T-helper 17 cell (primary cell): ENCODE measurements at regions not wholly inside any gene's neighbourhood (a gene's known extent, or its start where the extent isn't known, plus 50 kb on each side); places are given as distances from the start of the nearest gene placed in this dataset.
A peak's percentile ranks its signal among the peaks of the same experiment; 100 is the strongest.
"Not testable (repeated sequence)": the region's sequence is repeated elsewhere in the genome, so short reads cannot be mapped to it uniquely, and the experiment has no call there.

Experiments used
- ATAC-seq: fragments of 150-1000 bp; cut with Tn5 transposase; 2 replicates; pipeline ENCODE4 v1.10.0; 2021; ENCODE audit warnings: mild to moderate bottlenecking, moderate library complexity
- DNase-seq, 3 donors: peaks; one replicate each; pipeline versions ENCODE4 v3.0.0 to v3.0.0-alpha.2; 2020 to 2021
- H3K9me3 ChIP-seq: one replicate; pipeline ENCODE4 v1.7.0; 2013; ENCODE audit warnings: low read length, mild to moderate bottlenecking; ENCODE audit not compliant: control insufficient read depth, poor library complexity, severe bottlenecking
- H3K27ac Mint-ChIP-seq: one replicate; pipeline ENCODE4 v1.8.0; 2022; ENCODE audit warnings: mild to moderate bottlenecking, moderate library complexity, mixed read lengths
- H3K27me3 Mint-ChIP-seq: one replicate; pipeline ENCODE4 v1.8.0; 2022; ENCODE audit warnings: mixed read lengths
- H3K36me3 Mint-ChIP-seq: one replicate; pipeline ENCODE4 v1.8.0; 2022; ENCODE audit warnings: low read depth, mixed read lengths
- H3K4me1 Mint-ChIP-seq: one replicate; pipeline ENCODE4 v1.8.0; 2022; ENCODE audit warnings: mild to moderate bottlenecking, mixed read lengths
- H3K4me3 Mint-ChIP-seq: one replicate; pipeline ENCODE4 v1.8.0; 2022; ENCODE audit warnings: mild to moderate bottlenecking, moderate library complexity, mixed read lengths

- H3K27me3 Mint-ChIP-seq = peaks cover 12% of the 10 kb centered on the region
- not testable (repeated sequence) for DNase-seq, H3K27ac Mint-ChIP-seq, ATAC-seq, H3K36me3 Mint-ChIP-seq, H3K4me3 Mint-ChIP-seq, H3K9me3 ChIP-seq, H3K4me1 Mint-ChIP-seq
Measured at GRCh38 chr12:54799966-54800365, 54.4 kb upstream of the MUCL1 start.

DNA sequence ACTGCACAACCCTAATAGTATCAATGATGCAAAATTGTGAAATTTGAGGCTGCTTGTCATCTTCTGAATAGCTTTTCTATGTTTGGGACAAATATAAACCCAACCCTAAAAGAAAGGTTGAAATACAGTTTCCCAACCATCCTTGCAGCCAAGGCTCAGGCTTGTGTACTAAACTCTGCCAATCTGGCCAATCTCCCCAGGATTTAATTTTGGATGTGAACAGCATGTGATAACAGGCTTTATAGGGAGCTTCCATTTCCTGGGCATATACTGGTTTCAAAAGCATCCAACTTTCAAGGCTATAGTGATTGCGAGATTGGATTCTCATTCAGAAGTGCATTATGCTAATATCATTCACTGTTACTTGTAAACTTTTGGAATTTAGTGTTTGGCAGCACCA is 55.7 kb upstream of the MUCL1 start:
- H3K36me3 Mint-ChIP-seq = no peaks in the 10 kb centered on the region
- H3K9me3 ChIP-seq = no peaks in the 10 kb centered on the region
- DNase-seq (no peak), ATAC-seq (no peak)
- no peaks in the 10 kb centered on the region for H3K4me1 Mint-ChIP-seq
- no peak overlapping the region for H3K4me3 Mint-ChIP-seq
- peaks cover 12% of the 10 kb centered on the region for H3K27me3 Mint-ChIP-seq
- no peak overlapping the region for H3K27ac Mint-ChIP-seq

GRCh38 chr12:54796991-54797390 is 57.3 kb upstream of the MUCL1 start:
- Mint-ChIP-seq H3K4me1 (no peaks in the 10 kb centered on the region), H3K27ac (no peak overlapping the region), H3K27me3 (peaks cover 12% of the 10 kb centered on the region), H3K36me3 (no peaks in the 10 kb centered on the region), H3K4me3 (no peak overlapping the region)
- DNase-seq = no peak
- H3K9me3 ChIP-seq = no peaks in the 10 kb centered on the region
- no peak for ATAC-seq

DNA sequence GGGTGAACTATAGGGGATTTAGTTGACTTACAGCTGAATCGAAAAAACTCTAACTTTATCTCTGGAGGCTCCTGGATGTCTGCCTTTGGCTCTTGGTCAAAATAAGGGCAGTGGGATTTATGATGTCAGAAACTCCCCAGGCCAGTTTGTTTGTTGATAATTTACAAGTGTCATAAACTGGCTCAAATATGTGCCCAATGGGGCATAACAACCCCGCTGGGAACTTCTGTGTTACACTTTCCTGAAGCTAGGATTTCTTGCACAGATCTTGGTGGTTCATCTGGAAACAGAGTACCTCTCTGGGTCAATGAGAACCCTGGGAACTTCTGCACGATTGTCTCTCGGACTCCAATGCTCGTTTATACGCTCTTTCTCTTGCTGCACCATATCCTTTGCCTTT is 58.7 kb upstream of the MUCL1 start:
- peaks cover 12% of the 10 kb centered on the region for H3K27me3 Mint-ChIP-seq
- H3K27ac Mint-ChIP-seq = no peak overlapping the region
- H3K4me1 Mint-ChIP-seq = no peaks in the 10 kb centered on the region
- no peak for ATAC-seq
- DNase-seq = no peak
- H3K4me3 Mint-ChIP-seq = no peak overlapping the region
- no peaks in the 10 kb centered on the region for H3K36me3 Mint-ChIP-seq
- H3K9me3 ChIP-seq = no peaks in the 10 kb centered on the region

DNA sequence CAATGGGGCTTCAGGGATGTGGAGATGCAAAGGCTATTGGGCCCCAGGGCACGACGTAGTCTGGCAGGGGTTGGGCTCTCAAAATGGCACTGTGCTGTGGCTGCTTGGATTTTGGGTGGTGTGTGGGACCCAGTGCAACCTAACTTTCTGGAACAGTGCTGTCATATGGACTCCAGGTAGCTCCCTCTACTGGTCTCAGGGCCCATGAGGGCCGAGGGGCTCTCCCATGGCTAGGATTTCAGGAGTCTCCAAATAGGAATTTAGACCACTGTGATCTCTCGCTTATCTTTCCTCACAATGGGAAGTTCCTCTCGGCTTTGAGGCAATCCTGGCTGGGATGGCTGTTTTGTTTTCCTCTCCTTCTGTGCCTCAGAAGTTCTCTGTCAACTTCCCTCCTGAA is 68.2 kb upstream of the MUCL1 start:
- Mint-ChIP-seq H3K27me3 (peaks cover 11% of the 10 kb centered on the region), H3K4me1 (no peaks in the 10 kb centered on the region), H3K36me3 (no peaks in the 10 kb centered on the region), H3K27ac (no peak overlapping the region), H3K4me3 (no peak overlapping the region)
- ATAC-seq (no peak), DNase-seq (no peak)
- H3K9me3 ChIP-seq = peaks cover 3% of the 10 kb centered on the region

- Mint-ChIP-seq H3K27me3 (peaks cover 11% of the 10 kb centered on the region), H3K36me3 (no peaks in the 10 kb centered on the region), H3K4me3 (no peak overlapping the region), H3K4me1 (no peaks in the 10 kb centered on the region), H3K27ac (no peak overlapping the region)
- peaks cover 3% of the 10 kb centered on the region for H3K9me3 ChIP-seq
- DNase-seq (no peak), ATAC-seq (no peak)
Measured at GRCh38 chr12:54784115-54784514, 70.2 kb upstream of the MUCL1 start.

- peaks cover 27% of the 10 kb centered on the region for H3K27me3 Mint-ChIP-seq
- not testable (repeated sequence) for H3K36me3 Mint-ChIP-seq, H3K9me3 ChIP-seq, H3K4me3 Mint-ChIP-seq, H3K4me1 Mint-ChIP-seq, DNase-seq, H3K27ac Mint-ChIP-seq, ATAC-seq
Measured at GRCh38 chr12:54777031-54777430, 77.3 kb upstream of the MUCL1 start.

GRCh38 chr12:54773593-54773992 is 80.7 kb upstream of the MUCL1 start:
- H3K27ac Mint-ChIP-seq = no peak overlapping the region
- no peak overlapping the region for H3K4me3 Mint-ChIP-seq
- ATAC-seq (no peak), DNase-seq (no peak)
- H3K36me3 Mint-ChIP-seq = peaks cover 11% of the 10 kb centered on the region
- no peaks in the 10 kb centered on the region for H3K9me3 ChIP-seq
- H3K4me1 Mint-ChIP-seq = no peaks in the 10 kb centered on the region
- peaks cover 27% of the 10 kb centered on the region for H3K27me3 Mint-ChIP-seq

DNA sequence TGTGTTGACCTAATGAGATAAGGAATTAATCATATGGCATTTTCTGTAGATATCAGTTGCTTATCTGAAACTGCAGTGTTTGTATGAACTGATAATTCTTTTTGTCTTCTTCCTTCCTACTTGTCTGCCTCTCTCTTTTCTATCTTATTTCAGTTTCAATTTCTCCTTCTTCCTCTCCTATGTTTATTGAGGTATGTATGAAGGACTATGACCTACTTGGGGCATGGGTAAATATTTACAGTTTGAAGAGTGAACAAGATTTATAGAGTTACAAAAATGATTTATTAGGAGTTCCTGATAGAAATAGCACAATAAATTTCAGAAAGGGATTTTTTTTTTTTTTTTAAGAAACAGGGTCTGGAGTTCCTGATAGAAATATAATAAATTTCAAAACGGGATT is 88.7 kb upstream of the MUCL1 start:
- ATAC-seq (no peak), DNase-seq (no peak)
- H3K27ac Mint-ChIP-seq = peak overlapping the region; percentile 70
- no peaks in the 10 kb centered on the region for H3K9me3 ChIP-seq
- no peaks in the 10 kb centered on the region for H3K27me3 Mint-ChIP-seq
- H3K4me1 Mint-ChIP-seq = peaks cover 7% of the 10 kb centered on the region
- no peaks in the 10 kb centered on the region for H3K36me3 Mint-ChIP-seq
- H3K4me3 Mint-ChIP-seq = peak overlapping the region; percentile 52

DNA sequence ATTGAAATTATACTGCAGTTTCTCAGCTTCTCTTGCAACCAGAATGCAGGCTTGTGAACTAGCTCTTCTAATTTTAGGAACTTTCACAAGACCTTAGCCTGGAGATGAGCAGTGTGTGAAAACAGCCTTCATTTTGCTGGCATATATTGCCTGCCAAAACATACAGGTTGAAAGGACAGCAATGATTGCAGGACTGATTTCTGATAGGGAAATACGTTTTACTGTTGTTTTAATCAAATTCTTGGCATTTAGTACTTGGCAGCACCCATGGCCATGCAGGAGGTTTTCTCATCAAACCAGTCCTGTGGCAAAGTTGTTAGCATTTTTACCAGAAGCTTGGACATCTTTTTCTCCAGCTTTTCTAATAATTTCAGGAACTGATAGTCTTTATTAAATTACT is 91.9 kb upstream of the MUCL1 start:
- no peaks in the 10 kb centered on the region for H3K36me3 Mint-ChIP-seq
- no peak overlapping the region for H3K4me3 Mint-ChIP-seq
- ATAC-seq = no peak

DNA sequence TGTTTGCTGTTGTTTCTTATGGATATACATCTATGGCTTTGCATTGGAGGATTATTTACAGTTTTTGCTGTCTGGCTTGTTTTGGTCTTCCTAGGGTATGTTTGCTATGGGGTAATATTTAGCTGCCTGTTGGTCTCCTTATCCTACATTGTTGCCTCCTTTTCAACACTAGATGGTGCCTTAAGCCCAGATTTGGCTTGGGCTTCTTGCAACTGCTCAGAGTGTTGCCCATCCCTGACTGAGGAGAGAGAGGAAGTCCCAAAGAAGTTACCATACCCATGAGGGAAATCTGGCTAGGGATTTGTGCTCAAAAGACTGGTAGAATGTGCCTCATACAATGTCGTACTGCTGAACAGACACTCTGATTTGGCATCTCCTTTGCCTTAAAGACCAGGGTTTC is 94.6 kb upstream of the MUCL1 start:
- no peak overlapping the region for H3K27ac Mint-ChIP-seq
- ATAC-seq = no peak
- H3K4me3 Mint-ChIP-seq = no peak overlapping the region
- H3K9me3 ChIP-seq = no peaks in the 10 kb centered on the region
- no peaks in the 10 kb centered on the region for H3K27me3 Mint-ChIP-seq
- H3K36me3 Mint-ChIP-seq = no peaks in the 10 kb centered on the region
- DNase-seq = no peak
- H3K4me1 Mint-ChIP-seq = no peaks in the 10 kb centered on the region

More for the DNA sequence above, 91.9 kb upstream of the MUCL1 start:
- H3K9me3 ChIP-seq = no peaks in the 10 kb centered on the region
- H3K27ac Mint-ChIP-seq = no peak overlapping the region
- peaks cover 7% of the 10 kb centered on the region for H3K4me1 Mint-ChIP-seq
- no peak for DNase-seq
- H3K27me3 Mint-ChIP-seq = no peaks in the 10 kb centered on the region

DNA sequence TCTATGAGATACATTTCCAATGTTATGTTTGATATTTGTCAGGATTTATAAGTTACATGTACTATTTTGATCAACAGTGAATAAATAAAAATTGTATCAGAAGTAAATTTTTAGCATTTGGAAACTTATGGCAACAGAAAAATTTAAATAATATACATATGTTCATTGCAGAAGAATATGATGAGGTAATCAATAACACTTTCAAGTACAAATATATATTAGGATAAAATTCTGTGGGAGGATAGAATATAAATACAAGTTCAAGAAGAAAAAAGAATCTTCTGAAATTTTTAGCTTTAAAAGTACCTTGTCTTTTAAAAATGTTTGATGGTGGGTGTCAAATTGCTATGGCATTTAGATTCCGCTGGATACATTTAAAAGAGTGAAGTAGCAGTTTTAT is 102.8 kb upstream of the MUCL1 start:
- no peak for DNase-seq
- Mint-ChIP-seq H3K27ac (no peak overlapping the region), H3K4me3 (no peak overlapping the region), H3K36me3 (peaks cover 3% of the 10 kb centered on the region), H3K27me3 (no peaks in the 10 kb centered on the region), H3K4me1 (peaks cover 20% of the 10 kb centered on the region)
- H3K9me3 ChIP-seq = no peaks in the 10 kb centered on the region
- no peak for ATAC-seq

- ATAC-seq (peak; percentile 81), DNase-seq (peak in 1 of 3 donors; percentile 31)
- Mint-ChIP-seq H3K36me3 (peaks cover 7% of the 10 kb centered on the region), H3K27me3 (no peaks in the 10 kb centered on the region), H3K27ac (no peak overlapping the region), H3K4me1 (peaks cover 25% of the 10 kb centered on the region), H3K4me3 (peak overlapping the region; percentile 56)
- no peaks in the 10 kb centered on the region for H3K9me3 ChIP-seq
Measured at GRCh38 chr12:54749191-54749818, 101.1 kb upstream of the DCD start.

- Mint-ChIP-seq H3K27me3 (no peaks in the 10 kb centered on the region), H3K4me1 (peaks cover 35% of the 10 kb centered on the region), H3K4me3 (no peak overlapping the region), H3K36me3 (peaks cover 8% of the 10 kb centered on the region), H3K27ac (no peak overlapping the region)
- no peaks in the 10 kb centered on the region for H3K9me3 ChIP-seq
- DNase-seq (no peak), ATAC-seq (no peak)
Measured at GRCh38 chr12:54744590-54744989, 96.4 kb upstream of the DCD start.
